HG02642 (cell line): ENCODE measurements at regions not wholly inside any gene's neighbourhood (a gene's known extent, or its start where the extent isn't known, plus 50 kb on each side); places are given as distances from the start of the nearest gene placed in this dataset.
"Not testable (repeated sequence)": the region's sequence is repeated elsewhere in the genome, so short reads cannot be mapped to it uniquely, and the experiment has no call there.

ENCODE experiments used
- ATAC-seq: cut with Tn5 transposase; IDR thresholded peaks from one replicate; pipeline ENCODE4 v1.9.1; 2021; ENCODE audit warnings: mild to moderate bottlenecking; ENCODE audit not compliant: unreplicated experiment, poor library complexity

DNA sequence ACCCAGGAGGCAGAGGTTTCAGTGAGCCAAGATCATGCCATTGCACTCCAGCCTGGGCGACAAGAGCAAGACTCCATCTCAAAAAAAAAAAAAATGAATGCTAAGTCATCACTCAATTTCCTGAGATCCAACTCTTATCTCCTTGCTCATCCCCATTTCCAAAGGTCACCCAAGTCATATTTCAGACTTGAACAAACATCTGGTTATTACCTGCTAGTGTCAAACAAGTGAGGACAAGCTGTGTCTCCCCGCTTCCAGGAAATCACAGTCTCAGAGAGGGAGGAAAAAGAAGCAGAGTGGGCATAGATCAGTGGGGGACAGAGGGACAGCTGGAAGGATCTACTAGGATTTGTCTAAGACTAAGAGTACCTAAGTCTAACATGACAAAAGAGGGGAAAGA is 147.5 kb upstream of the FUNDC1 start:
- ATAC-seq, result no peak

DNA sequence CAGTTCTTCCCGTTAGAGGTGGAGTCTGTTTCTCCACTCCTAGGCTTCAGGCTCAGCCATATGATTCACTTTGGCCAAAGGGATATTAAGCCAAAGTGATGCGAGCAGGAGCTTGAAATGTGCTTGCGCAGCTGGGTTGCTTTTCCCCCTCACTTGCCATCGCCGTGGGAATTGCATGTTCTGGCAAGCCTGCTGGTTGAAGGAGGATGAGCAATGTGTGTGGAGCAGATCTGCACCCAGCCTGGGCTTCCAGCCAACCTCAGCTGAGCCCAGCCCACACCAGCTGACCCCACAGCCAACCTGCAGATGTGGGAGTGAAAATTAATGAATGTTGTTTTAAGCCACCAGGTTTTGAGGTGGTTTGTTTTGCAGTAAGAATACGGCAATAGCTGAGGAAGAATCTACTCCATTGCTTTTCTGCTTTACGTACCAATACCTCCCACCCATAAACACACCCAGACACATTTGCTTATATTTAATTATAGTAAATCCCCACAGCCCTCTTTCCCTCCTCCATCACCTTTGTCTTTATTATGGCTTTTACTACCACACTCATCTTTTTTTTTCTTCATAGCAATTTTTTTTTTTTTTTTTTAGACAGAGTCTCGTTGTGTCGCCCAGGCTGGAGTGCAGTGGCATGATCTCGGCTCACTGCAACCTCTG is 132.8 kb upstream of the FUNDC1 start:
- ATAC-seq, result no peak

DNA sequence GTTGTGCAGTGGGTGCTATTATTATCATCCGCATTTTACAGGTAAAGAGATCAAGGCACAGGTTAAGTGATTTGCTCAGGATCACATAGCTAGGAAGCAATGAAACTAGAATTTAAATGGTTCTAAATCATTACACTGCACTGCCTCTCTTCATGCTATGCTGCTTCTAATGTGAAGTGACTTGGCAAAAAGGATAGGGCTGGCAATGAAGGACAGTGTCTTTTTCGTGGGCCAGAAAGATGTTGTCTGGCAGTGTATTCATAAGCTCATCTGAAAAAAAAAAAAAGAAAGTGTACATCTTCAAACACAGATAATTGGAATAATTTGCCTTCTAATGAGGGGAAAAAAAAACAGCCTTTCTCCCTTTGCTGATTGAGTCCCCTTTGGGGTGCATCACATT is 132.2 kb upstream of the FUNDC1 start:
- ATAC-seq, result no peak

DNA sequence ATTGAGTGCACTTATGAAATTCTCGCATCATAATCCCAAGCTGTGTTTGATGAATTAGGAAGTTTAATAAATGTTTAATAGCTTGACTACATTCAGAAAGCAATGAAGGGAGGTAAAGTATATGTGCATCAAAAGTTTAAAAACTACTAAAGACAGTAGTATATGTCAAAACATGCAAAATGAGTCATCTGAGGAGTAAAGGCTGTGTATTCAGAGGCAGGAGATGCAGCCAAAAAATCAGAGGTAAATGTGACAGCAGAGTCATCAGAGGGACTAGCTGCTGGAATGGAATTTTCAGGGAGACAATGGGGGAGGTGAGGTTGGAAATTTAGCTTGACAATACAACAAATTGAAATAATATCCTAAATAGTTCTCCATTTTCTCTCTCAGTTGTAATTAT is 127.0 kb upstream of the FUNDC1 start:
- no peak for ATAC-seq

DNA sequence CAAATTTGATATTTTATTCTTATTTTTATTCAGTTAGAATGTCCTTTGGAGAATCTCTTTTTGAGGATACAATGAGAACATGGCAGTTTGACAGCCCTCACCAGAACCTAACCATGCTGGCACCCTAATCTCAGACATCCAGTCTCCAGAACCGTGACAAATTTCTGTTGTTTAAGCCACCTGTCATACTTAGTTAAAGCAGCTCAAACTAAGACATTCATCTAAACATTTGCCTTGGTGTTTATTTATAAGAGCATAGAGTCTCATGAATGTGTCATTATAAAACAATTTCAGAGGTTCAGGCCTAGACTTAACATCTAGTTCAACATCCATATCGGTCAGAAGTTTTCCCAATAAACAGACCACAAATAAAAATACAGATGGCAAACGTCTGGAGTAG is 125.1 kb upstream of the FUNDC1 start:
- no peak for ATAC-seq

DNA sequence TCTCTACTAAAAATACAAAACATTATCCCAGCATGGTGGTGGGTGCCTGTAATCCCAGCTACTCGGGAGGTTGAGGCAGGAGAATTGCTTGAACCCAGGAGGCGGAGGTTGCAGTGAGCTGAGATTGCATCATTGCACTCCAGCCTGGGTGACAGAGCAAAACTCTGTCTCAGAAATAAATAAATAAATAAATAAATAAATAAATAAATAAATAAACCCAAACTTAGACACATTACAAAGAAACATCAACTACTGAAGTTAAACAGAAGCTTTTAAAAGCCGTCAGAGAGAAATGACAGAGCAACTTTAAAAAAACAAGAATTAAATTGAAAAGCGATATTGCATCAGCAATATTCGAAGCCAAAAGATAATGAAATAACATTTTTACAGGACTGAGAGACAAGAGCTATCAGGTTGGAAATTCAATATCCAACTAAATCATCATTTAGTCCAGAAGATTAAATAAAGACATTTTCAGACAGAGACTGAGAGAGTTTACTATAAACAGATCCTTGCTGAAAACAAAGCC is 115.1 kb upstream of the FUNDC1 start:
- not testable (repeated sequence) for ATAC-seq

DNA sequence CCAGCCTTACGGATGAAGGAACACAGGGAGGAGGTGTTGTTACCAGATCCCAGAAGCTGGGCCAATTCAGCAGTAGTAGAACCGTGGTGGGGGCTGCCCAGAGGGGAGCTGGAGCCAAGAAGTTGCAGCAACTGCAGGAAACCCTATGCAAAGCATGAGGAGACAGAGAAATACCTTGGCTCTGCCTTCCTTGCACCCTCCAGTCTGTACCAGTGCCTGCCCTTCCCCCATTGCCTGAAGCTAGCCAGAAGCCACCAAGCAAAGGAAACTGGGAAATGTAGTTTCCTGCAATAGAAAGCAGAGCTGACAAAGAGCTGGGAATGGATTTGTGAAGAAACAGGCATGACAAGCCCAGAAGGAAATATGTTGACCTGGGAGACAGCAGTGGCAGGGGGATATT is 108.7 kb upstream of the FUNDC1 start:
- ATAC-seq, result no peak

DNA sequence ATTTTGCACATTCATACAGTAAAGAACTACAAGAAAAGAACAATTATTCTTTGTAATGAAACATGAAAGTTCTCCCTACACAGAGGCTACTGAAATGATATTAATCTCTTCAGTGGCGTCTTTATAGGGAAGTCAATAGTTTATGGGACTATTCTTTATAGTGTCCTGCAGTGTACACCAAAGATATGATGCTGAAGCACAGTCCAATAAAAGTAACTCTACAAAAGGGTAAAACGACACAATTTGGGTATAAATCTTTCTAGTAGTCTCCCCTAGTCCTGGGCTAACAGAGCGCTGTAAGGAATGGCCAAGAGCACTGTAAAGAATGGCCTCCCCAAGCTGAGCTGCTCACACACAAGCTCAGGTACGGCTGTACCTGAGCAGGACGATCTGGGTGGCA is 101.1 kb upstream of the FUNDC1 start:
- ATAC-seq, result no peak

DNA sequence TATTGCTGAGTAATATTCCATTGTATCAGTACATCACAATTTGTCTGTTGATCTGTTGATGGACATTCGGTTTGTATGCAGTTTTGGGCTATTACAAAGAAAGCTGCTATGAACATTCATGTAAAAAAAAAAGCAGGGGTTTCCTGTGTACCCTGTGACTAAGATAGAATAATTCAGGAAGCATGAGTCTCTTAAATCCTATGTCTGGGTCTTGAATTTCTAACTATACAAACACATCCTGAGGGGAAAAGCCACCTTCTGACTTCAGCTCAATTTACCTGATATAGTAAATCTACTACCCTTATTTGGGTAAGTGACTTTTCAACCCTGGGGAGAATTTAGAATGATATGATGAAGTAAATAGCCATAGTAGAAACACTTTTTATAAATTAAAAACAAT is 94.6 kb upstream of the FUNDC1 start:
- no peak for ATAC-seq

DNA sequence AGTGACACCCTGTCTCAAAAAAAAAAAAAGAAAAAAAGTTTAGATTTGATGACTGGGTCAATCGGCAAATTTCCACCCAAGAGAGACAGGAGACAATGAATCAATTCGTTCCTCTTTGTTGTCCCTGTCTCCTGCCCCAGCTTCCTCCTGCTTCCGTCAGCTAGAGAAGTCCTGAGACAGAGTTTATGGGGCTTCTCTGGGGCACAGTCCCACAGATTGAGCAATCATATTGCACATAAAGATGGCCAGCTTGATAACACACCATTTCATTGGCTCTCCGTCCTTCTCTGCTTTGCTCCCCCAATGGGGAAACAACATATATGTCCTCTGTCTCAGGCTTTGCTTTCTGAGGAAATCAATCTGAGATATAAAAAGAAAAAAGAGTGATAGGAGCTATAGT is 78.4 kb upstream of the FUNDC1 start:
- no peak for ATAC-seq

DNA sequence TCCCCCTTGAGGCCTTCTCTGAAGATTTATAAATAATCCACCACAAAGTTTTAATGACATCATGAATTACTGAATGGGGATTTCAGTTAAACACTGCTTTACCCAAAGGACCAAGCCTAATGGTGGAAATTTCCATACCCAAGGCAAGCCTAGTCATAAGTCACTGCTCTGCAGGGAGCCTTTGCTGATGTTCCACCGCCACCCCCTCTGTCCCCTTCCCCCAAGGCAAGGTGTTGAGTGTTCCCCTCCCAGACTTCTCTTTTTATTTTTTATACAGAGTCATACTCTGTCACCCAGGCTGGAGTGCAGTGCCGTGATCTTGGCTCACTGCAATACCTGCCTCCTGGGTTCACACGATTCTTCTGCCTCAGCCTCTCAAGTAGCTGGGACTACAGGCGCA is 76.4 kb upstream of the FUNDC1 start:
- ATAC-seq, result no peak

DNA sequence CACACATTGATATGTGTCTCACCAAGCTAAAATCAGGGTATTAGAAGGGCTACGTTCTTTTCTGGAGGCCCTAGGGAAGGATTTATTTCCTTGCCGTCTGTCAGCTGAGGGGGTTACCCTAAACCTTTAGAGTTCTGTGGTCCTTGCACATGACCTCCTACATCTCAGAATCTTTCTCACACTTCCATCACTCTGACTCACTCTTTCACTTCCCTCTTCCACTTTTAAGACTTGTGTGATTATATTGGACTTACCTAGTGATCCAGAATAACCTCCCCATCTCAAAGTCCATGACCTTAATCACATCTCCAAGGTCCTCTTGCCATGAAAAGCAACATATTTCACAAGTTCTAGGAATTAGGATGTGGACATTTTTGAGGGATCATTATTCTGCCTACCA is 53.6 kb upstream of the FUNDC1 start:
- ATAC-seq, result peak; percentile 73
